Activated B cell treated with CpG ODN at 0.5 μM for 24 hours (primary cell): ENCODE measurements at regions not wholly inside any gene's neighbourhood (a gene's known extent, or its start where the extent isn't known, plus 50 kb on each side); places are given as distances from the start of the nearest gene placed in this dataset.

ENCODE experiments used
- ATAC-seq: fragments of 200-7000 bp; cut with Tn5 transposase; one replicate; pipeline ENCODE4 v1.10.0; 2021; ENCODE audit warnings: low read depth, mild to moderate bottlenecking, moderate library complexity
- CTCF ChIA-PET: fragments of 350-600 bp; sonication (Branson Sonifier 250); formaldehyde crosslinking; loops from one replicate; lab custom pipeline; 2021; ENCODE audit warnings: antibody characterized with exemption; lab: Charles Lee
- POLR2A ChIA-PET: fragments of 350-600 bp; sonication (Branson Sonifier 250); formaldehyde crosslinking; loops from one replicate; lab custom pipeline; 2021; ENCODE audit warnings: antibody characterized with exemption; lab: Charles Lee
- DNase-seq: peaks from one replicate; pipeline ENCODE4 v3.0.0; 2022
- H3K27ac Mint-ChIP-seq: one replicate; pipeline ENCODE4 v1.8.0; 2020; ENCODE audit warnings: mixed read lengths
- H3K27me3 Mint-ChIP-seq: one replicate; pipeline ENCODE4 v1.8.0; 2021; ENCODE audit warnings: mixed read lengths
- H3K36me3 Mint-ChIP-seq: one replicate; pipeline ENCODE4 v1.8.0; 2021; ENCODE audit warnings: low read depth, mixed read lengths
- H3K4me1 Mint-ChIP-seq: one replicate; pipeline ENCODE4 v1.8.0; 2021; ENCODE audit warnings: mixed read lengths
- H3K4me3 Mint-ChIP-seq: one replicate; pipeline ENCODE4 v1.8.0; 2020; ENCODE audit warnings: mild to moderate bottlenecking, mixed read lengths
- H3K9me3 Mint-ChIP-seq: one replicate; pipeline ENCODE4 v1.8.0; 2020; ENCODE audit warnings: mixed read lengths
- intact Hi-C: fragments of 100-400 bp; cut with micrococcal nuclease; formaldehyde crosslinking; loops from one replicate; pipeline ENCODE4 v1.15.1; 2024
- TF ChIP-seq, protein P1 (sequence below): fragments of 200-600 bp; IDR thresholded peaks from one replicate; pipeline ENCODE4 v1.8.0; 2022; ENCODE audit warnings: antibody characterized with exemption, mild to moderate bottlenecking

DNA sequence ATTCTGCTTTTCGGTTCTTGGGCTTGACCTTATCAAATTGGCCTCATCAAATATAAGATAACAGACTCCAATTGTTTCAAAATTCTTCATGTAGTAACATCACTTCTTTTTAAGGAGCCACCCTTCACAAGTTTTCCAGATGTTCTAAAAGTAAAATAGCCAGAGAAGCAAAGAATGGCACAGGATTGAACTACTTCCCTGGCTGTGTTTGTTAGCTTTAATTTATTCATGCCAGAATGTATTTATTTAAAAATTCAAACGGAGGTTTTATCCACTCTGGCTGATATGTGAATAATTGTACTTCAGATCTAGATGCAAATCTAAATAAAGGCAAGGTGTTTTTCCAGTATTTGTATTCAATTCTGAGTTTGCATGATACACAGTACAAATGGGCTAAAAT, 581.3 kb upstream of the TENM3 start:
- ATAC-seq (no peak), DNase-seq (no peak)
- H3K27ac Mint-ChIP-seq, result no peak overlapping the region
- H3K27me3 Mint-ChIP-seq, result no peaks in the 10 kb centered on the region
- H3K9me3 Mint-ChIP-seq, result peaks cover 2% of the 10 kb centered on the region
- H3K4me1 Mint-ChIP-seq, result no peaks in the 10 kb centered on the region
- CTCF ChIA-PET, result interaction anchor here (0.9 kb wide), 1 partner anchor 19 kb away, joined by 3 read pairs; no protein-coding TSS in a partner anchor
- TF ChIP-seq, protein P1, sequence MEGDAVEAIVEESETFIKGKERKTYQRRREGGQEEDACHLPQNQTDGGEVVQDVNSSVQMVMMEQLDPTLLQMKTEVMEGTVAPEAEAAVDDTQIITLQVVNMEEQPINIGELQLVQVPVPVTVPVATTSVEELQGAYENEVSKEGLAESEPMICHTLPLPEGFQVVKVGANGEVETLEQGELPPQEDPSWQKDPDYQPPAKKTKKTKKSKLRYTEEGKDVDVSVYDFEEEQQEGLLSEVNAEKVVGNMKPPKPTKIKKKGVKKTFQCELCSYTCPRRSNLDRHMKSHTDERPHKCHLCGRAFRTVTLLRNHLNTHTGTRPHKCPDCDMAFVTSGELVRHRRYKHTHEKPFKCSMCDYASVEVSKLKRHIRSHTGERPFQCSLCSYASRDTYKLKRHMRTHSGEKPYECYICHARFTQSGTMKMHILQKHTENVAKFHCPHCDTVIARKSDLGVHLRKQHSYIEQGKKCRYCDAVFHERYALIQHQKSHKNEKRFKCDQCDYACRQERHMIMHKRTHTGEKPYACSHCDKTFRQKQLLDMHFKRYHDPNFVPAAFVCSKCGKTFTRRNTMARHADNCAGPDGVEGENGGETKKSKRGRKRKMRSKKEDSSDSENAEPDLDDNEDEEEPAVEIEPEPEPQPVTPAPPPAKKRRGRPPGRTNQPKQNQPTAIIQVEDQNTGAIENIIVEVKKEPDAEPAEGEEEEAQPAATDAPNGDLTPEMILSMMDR, result no peak
- H3K36me3 Mint-ChIP-seq, result no peaks in the 10 kb centered on the region
- no peak overlapping the region for H3K4me3 Mint-ChIP-seq
- intact Hi-C loops, result no loop called here
- POLR2A ChIA-PET, result no interaction called here

DNA sequence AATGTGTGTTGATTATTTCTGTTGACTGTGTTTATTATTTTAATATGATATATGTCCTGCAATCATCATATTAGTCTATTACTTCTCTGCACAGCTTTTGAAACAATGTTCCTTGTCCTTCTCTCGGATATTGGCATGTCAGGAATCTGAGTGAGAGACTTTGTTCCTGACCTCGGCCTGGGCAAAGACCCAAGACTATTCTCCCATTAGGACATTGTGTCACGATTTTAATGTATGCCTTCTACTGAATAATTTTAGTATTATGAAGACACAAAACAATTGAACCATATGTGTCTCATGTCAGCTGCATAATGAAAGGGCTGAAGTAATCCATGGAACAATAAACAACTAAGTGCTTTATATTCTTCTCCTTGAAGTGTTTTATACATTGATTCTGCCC, 580.8 kb upstream of the TENM3 start:
- DNase-seq (no peak), ATAC-seq (no peak)
- TF ChIP-seq, protein P1, result no peak
- Mint-ChIP-seq H3K4me1 (no peaks in the 10 kb centered on the region), H3K27me3 (no peaks in the 10 kb centered on the region), H3K27ac (no peak overlapping the region), H3K4me3 (no peak overlapping the region), H3K9me3 (peaks cover 2% of the 10 kb centered on the region), H3K36me3 (no peaks in the 10 kb centered on the region)
- POLR2A ChIA-PET, result no interaction called here
- CTCF ChIA-PET, result interaction anchor here (0.9 kb wide), 1 partner anchor 19 kb away, joined by 3 read pairs; no protein-coding TSS in a partner anchor
- intact Hi-C loops, result no loop called here

DNA sequence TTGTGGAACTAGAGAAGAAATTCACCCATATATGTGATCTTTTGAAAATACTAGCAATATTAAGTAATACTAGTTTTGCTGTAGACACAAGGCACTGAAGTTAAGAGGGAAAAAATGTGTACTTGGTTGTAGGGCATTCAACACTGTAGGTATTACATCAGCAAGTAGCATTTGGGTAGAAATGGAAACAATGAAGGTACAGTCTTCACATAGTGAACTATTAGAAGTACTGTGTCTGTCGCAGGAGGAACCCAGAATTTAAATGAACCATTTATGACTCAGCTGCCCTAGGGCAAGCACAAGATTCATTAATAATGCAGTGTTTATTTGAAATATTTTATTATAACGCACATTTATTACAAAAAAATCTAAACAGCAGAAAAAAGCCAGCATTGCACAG, 572.7 kb upstream of the TENM3 start:
- Mint-ChIP-seq H3K4me3 (no peak overlapping the region), H3K27me3 (no peaks in the 10 kb centered on the region), H3K4me1 (no peaks in the 10 kb centered on the region), H3K36me3 (no peaks in the 10 kb centered on the region), H3K27ac (no peak overlapping the region), H3K9me3 (no peaks in the 10 kb centered on the region)
- intact Hi-C loops, result no loop called here
- ChIA-PET CTCF (no interaction called here), POLR2A (no interaction called here)
- no peak for ATAC-seq
- DNase-seq, result no peak
- TF ChIP-seq, protein P1, result no peak

DNA sequence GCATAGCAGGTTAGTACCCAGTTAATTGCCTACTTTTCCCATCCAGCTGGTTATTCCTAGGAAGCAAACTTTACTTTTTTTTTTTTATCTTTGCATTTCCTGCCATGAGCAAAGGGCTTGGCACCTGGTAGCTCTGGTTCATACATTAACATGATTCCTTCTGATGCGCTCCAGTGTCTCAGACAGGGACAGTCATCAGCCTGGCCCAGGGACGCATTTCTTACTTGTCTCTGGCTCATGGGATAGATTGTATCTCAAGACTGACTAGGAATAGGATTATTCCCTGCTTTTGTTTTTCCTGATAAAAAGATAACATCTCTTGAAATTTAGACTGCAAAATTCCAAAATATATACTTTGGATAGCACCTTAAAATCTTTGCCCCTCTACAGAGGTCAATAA, 571.5 kb upstream of the TENM3 start:
- H3K27me3 Mint-ChIP-seq, result no peaks in the 10 kb centered on the region
- no peak overlapping the region for H3K27ac Mint-ChIP-seq
- TF ChIP-seq, protein P1, result no peak
- intact Hi-C loops, result no loop called here
- CTCF ChIA-PET, result no interaction called here
- ATAC-seq (no peak), DNase-seq (no peak)
- no peak overlapping the region for H3K4me3 Mint-ChIP-seq
- H3K4me1 Mint-ChIP-seq, result no peaks in the 10 kb centered on the region
- POLR2A ChIA-PET, result no interaction called here
- H3K9me3 Mint-ChIP-seq, result no peaks in the 10 kb centered on the region
- H3K36me3 Mint-ChIP-seq, result no peaks in the 10 kb centered on the region

DNA sequence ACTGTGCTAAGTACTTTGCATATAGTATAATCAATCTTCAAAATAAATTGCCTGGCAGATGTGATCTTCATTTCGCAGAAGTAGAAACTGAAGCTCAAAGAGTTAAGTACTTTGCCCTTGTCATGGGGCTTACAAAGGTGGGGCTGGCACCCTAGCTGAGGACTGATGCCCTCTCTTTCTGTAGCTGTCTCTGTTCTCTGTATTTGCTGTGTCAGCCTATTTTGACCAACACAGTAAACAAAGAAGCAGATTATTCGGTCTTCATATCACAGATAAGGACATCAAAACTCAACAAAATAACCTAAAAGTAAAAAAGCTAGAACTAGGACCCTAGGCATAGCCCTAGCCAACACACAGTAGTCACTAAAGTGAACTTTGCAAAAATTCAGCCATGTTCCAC, 570.5 kb upstream of the TENM3 start:
- POLR2A ChIA-PET, result no interaction called here
- no peak overlapping the region for H3K27ac Mint-ChIP-seq

More for the DNA sequence above, 570.5 kb upstream of the TENM3 start:
- Mint-ChIP-seq H3K27me3 (no peaks in the 10 kb centered on the region), H3K36me3 (no peaks in the 10 kb centered on the region), H3K4me1 (no peaks in the 10 kb centered on the region), H3K4me3 (no peak overlapping the region), H3K9me3 (no peaks in the 10 kb centered on the region)
- no peak for DNase-seq
- TF ChIP-seq, protein P1, result no peak
- intact Hi-C loops, result no loop called here
- CTCF ChIA-PET, result no interaction called here
- no peak for ATAC-seq
